GM18502 (cell line): ENCODE measurements at regions not wholly inside any gene's neighbourhood (a gene's known extent, or its start where the extent isn't known, plus 50 kb on each side); places are given as distances from the start of the nearest gene placed in this dataset.
"Not testable (repeated sequence)": the region's sequence is repeated elsewhere in the genome, so short reads cannot be mapped to it uniquely, and the experiment has no call there.

Experiments used
- ATAC-seq: cut with Tn5 transposase; IDR thresholded peaks from one replicate; pipeline ENCODE4 v1.9.1; 2021; ENCODE audit warnings: mild to moderate bottlenecking; ENCODE audit not compliant: unreplicated experiment, poor library complexity

DNA sequence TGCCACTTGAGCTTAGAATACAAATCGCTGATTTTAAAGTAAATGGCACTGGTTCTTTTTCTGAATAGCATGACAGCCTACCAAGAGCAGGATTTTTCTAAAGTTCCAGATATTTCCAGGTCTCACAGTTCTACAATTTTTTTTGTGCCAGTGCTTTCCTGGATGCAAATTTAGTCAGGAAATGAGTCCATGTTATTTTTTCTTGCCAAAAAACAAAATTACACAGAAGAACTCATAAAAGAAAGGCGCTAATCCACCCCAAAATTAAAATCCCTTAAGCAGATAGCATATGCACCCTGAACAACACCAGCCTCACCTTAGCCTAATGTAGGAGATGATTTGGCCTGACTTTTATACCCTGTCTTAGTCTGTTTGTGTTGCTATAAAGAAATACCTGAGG lies 86.4 kb upstream of the ARG1 start:
- no peak for ATAC-seq

DNA sequence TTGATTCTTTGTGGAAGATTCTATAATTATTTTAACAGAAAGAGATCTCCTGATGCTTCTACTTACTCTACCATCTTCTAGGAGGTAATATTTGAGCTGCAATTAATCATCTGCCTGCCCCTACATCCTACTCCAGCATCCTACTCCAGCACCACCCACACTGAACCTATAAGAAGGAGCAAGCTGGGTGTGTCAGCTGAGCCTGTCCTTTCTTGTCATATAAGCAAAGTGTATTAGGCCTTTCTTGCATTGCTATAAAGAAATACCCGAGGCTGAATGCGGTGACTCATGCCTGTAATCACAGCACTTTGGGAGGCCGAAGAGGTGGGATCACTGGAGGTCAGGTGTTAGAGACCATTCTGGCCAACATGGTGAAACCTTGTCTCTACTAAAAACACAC lies 84.2 kb upstream of the ARG1 start:
- no peak for ATAC-seq

DNA sequence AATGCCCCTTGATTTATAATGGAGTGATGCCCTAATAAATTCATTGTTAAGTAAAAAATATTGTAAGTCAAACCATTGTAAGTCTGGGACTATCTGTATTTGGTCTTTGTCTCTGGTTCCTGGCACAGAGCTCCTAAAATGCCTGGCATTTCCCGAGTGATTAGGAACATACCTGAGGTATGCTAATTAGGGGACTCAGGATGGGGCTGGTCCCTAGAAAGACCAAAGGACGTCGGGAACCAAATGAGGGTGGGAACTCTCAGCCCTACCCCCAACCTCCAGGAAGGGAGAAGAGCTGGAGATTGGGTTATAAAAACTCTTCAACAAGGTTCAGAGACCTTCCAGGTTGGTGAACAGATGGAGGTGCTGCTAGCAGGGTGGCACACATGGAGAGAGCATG lies 82.6 kb upstream of the ARG1 start:
- no peak for ATAC-seq

GRCh38 chr6:131492932-131493573 lies 80.0 kb upstream of the ARG1 start:
- ATAC-seq: no peak

GRCh38 chr6:131504387-131504786 lies 68.6 kb upstream of the ARG1 start:
- not testable (repeated sequence) for ATAC-seq

DNA sequence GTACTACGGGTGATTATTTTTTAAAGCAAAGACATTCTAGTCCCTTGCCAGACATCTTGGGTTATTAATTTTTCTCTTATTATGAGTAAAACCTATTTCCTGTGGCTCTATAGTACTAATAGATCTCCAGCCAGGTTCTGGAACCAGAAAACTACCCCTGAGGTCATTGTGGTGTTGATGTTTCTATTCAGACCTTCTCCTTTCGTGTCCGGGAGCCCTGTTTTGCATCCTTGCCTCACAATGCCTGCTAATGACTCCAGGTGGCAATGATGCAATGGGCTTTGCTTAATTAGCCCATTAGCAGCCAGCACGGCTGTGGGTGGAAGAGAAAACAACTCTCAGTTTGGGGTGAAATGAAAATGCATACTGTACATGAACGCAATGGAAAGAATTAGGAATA lies 62.9 kb upstream of the ARG1 start:
- no peak for ATAC-seq

GRCh38 chr6:131510591-131510990 lies 62.4 kb upstream of the ARG1 start:
- no peak for ATAC-seq

GRCh38 chr6:131519670-131520436 lies 53.2 kb upstream of the ARG1 start:
- ATAC-seq: peak; percentile 97
